CD4-positive, alpha-beta T cell (primary cell): ENCODE measurements at regions not wholly inside any gene's neighbourhood (a gene's known extent, or its start where the extent isn't known, plus 50 kb on each side); places are given as distances from the start of the nearest gene placed in this dataset.

Experiments
- ATAC-seq: fragments of 200-7000 bp; cut with Tn5 transposase; one replicate; pipeline ENCODE4 v1.10.0; 2022; ENCODE audit warnings: mild to moderate bottlenecking; ENCODE audit not compliant: poor library complexity
- CTCF ChIA-PET: fragments of 350-600 bp; sonication (Branson Sonifier 250); formaldehyde crosslinking; loops from one replicate; lab custom pipeline; 2021; ENCODE audit warnings: antibody characterized with exemption, inconsistent platforms; lab: Charles Lee
- POLR2A ChIA-PET: fragments of 350-600 bp; sonication (Branson Sonifier 250); formaldehyde crosslinking; loops from one replicate; lab custom pipeline; 2021; ENCODE audit warnings: antibody characterized with exemption, inconsistent platforms; lab: Charles Lee
- DNase-seq, 14 experiments: peaks; one replicate each; pipeline ENCODE4 v3.0.0-alpha.2; 2013 to 2020; ENCODE audit warnings: mixed read lengths in 2 of 14
- H3K27ac ChIP-seq, 2 donors: one replicate each; pipeline versions ENCODE4 v1.5.1 to v1.7.0; 2013; ENCODE audit warnings: low read length in 2 of 2, low read depth in 1 of 2, mild to moderate bottlenecking in 1 of 2
- H3K27me3 ChIP-seq, 2 experiments: 1 replicate in 1 of 2; 2 replicates in 1 of 2; pipeline versions ENCODE4 v1.6.1 to v1.7.0; 2013; ENCODE audit warnings: low read length in 2 of 2, control low read depth in 1 of 2, mild to moderate bottlenecking in 1 of 2, moderate library complexity in 1 of 2; ENCODE audit not compliant: insufficient read depth in 2 of 2, control insufficient read depth in 1 of 2
- H3K36me3 ChIP-seq: one replicate; pipeline ENCODE4 v1.6.1; 2013; ENCODE audit warnings: low read length, control low read depth; ENCODE audit not compliant: insufficient read depth
- H3K4me1 ChIP-seq: one replicate; pipeline ENCODE4 v1.6.1; 2013; ENCODE audit warnings: low read length, control low read depth; ENCODE audit not compliant: insufficient read depth
- H3K4me3 ChIP-seq: one replicate; pipeline ENCODE4 v1.5.1; 2013; ENCODE audit warnings: mild to moderate bottlenecking, low read length, moderate library complexity
- H3K9me3 ChIP-seq, 2 experiments: 1 replicate in 1 of 2; 2 replicates in 1 of 2; pipeline versions ENCODE4 v1.6.1 to v1.7.0; 2013; ENCODE audit warnings: low read length in 2 of 2, mild to moderate bottlenecking in 2 of 2, control low read depth in 1 of 2, moderate library complexity in 1 of 2; ENCODE audit not compliant: control insufficient read depth in 1 of 2, insufficient read depth in 1 of 2
- H3K27ac Mint-ChIP-seq: one replicate; pipeline ENCODE4 v1.8.0; 2020; ENCODE audit warnings: mixed read lengths
- H3K27me3 Mint-ChIP-seq: one replicate; pipeline ENCODE4 v1.8.0; 2021; ENCODE audit warnings: mixed read lengths
- H3K36me3 Mint-ChIP-seq: one replicate; pipeline ENCODE4 v1.8.0; 2021; ENCODE audit warnings: low read depth, mixed read lengths
- H3K4me1 Mint-ChIP-seq: one replicate; pipeline ENCODE4 v1.8.0; 2021; ENCODE audit warnings: low read depth, mixed read lengths
- H3K4me3 Mint-ChIP-seq: one replicate; pipeline ENCODE4 v1.8.0; 2020; ENCODE audit warnings: mild to moderate bottlenecking, mixed read lengths
- H3K9me3 Mint-ChIP-seq: one replicate; pipeline ENCODE4 v1.8.0; 2020; ENCODE audit warnings: mixed read lengths
- intact Hi-C, 2 experiments: fragments of 100-400 bp; cut with DNase I in 1 of 2; cut with micrococcal nuclease in 1 of 2; formaldehyde crosslinking; loops; one replicate each; pipeline versions ENCODE4 v1.15.1 to v1.9.0; 2023 to 2025; cut with DNase I, micrococcal nuclease
- TF ChIP-seq, protein P1 (sequence below): fragments of 200-600 bp; IDR thresholded peaks from one replicate; pipeline ENCODE4 v1.8.0; 2022; ENCODE audit warnings: antibody characterized with exemption, mild to moderate bottlenecking

DNA sequence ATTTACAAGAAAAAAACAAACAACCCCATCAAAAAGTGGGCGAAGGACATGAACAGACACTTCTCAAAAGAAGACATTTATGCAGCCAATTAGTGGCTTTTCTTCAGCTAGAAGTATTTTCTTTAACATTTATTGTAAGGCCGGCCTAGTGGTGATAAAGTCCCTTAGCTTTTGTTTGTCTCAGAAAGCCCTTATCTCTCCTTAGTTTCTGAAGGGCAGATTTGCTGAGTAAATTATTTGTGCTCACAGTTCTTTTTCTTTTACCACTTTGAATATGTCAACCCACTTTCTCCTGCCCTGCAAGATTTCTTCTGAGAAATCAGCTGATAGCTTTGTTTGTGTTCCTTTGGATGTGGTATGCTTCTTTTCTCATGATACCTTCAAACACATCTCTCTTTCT, 344.0 kb upstream of the SYNCRIP start:
- intact Hi-C loops = no loop called here
- Histone ChIP-seq H3K9me3 (peaks cover 11 to 15% of the 10 kb centered on the region in 2 experiments), H3K27ac (no peak overlapping the region), H3K4me3 (no peak overlapping the region), H3K36me3 (no peaks in the 10 kb centered on the region), H3K27me3 (no peaks in the 10 kb centered on the region), H3K4me1 (no peaks in the 10 kb centered on the region)
- Mint-ChIP-seq H3K4me3 (no peak overlapping the region), H3K9me3 (peaks cover 5% of the 10 kb centered on the region), H3K4me1 (no peaks in the 10 kb centered on the region), H3K27me3 (no peaks in the 10 kb centered on the region), H3K27ac (no peak overlapping the region), H3K36me3 (no peaks in the 10 kb centered on the region)
- TF ChIP-seq, protein P1, sequence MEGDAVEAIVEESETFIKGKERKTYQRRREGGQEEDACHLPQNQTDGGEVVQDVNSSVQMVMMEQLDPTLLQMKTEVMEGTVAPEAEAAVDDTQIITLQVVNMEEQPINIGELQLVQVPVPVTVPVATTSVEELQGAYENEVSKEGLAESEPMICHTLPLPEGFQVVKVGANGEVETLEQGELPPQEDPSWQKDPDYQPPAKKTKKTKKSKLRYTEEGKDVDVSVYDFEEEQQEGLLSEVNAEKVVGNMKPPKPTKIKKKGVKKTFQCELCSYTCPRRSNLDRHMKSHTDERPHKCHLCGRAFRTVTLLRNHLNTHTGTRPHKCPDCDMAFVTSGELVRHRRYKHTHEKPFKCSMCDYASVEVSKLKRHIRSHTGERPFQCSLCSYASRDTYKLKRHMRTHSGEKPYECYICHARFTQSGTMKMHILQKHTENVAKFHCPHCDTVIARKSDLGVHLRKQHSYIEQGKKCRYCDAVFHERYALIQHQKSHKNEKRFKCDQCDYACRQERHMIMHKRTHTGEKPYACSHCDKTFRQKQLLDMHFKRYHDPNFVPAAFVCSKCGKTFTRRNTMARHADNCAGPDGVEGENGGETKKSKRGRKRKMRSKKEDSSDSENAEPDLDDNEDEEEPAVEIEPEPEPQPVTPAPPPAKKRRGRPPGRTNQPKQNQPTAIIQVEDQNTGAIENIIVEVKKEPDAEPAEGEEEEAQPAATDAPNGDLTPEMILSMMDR = no peak
- ATAC-seq (no peak), DNase-seq (no peak)
- CTCF ChIA-PET = no interaction called here
- POLR2A ChIA-PET = no interaction called here

DNA sequence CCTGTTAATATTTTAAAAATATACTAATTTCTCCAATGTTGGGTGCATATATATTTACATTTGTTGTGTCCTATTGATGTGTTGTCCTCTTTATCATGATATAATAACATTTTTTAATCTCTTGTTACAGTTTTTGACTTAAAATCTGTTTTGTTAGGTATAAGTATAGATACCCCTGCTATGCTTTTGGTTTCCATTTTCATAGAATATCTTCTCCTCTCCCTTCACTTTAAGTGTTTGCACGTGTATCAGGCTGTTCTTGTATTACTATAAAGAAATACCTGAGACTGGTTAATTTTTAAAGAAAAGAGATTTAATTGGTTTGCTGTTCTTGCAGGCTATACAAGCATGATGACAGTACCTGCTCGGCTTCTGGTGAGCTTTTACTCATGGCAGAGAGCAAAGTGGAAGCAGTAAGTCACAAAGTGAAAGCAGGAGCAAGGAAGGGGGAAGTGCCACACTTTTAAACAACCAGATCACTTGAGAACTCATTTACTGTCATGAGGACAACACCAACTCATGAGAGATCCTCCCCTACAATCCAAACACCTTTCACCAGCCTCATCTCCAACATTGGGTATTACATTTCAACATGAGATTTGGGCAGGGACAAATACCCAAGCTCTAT, 340.5 kb upstream of the SYNCRIP start:
- Mint-ChIP-seq H3K27ac (no peak overlapping the region), H3K4me3 (no peak overlapping the region), H3K27me3 (no peaks in the 10 kb centered on the region), H3K9me3 (peaks cover 5% of the 10 kb centered on the region), H3K4me1 (no peaks in the 10 kb centered on the region), H3K36me3 (no peaks in the 10 kb centered on the region)
- peaks cover 4 to 15% of the 10 kb centered on the region in 2 experiments for H3K9me3 ChIP-seq
- CTCF ChIA-PET = no interaction called here
- POLR2A ChIA-PET = no interaction called here
- H3K36me3 ChIP-seq = no peaks in the 10 kb centered on the region
- DNase-seq (no peak), ATAC-seq (no peak)
- TF ChIP-seq, protein P1 = no peak
- H3K4me3 ChIP-seq = no peak overlapping the region
- intact Hi-C loops = no loop called here
- no peaks in the 10 kb centered on the region for H3K4me1 ChIP-seq
- H3K27me3 ChIP-seq = no peaks in the 10 kb centered on the region
- no peak overlapping the region for H3K27ac ChIP-seq

DNA sequence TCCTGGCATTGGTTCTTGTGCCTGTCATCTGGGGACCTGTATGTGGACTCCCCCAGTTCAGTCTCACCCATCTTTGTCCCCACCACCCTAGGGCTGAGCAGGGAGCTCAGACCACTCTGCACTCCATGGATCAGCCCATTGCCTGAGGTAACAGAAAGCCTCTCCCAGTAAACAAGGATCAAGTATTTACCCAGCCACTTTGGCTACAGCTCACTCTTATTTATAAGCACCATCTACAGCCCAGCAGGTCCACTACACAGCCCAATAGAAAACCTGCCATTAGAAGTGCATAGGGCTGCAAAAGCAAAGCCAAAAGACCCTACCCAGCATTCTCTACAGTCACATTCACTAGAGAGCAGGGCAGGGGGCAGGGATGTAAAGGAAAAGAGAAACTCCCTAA, 335.0 kb upstream of the SYNCRIP start:
- Histone ChIP-seq H3K27ac (no peak overlapping the region), H3K27me3 (no peaks in the 10 kb centered on the region), H3K4me3 (no peak overlapping the region), H3K4me1 (no peaks in the 10 kb centered on the region), H3K9me3 (no peaks in the 10 kb centered on the region), H3K36me3 (no peaks in the 10 kb centered on the region)
- ChIA-PET POLR2A (no interaction called here), CTCF (no interaction called here)
- intact Hi-C loops = no loop called here
- Mint-ChIP-seq H3K4me3 (no peak overlapping the region), H3K9me3 (peaks cover 3% of the 10 kb centered on the region), H3K27me3 (peaks cover 7% of the 10 kb centered on the region), H3K27ac (no peak overlapping the region), H3K4me1 (no peaks in the 10 kb centered on the region), H3K36me3 (no peaks in the 10 kb centered on the region)
- ATAC-seq = no peak
- TF ChIP-seq, protein P1 = no peak
- no peak for DNase-seq
